Fibroblast of gingiva (primary cell): ENCODE measurements at regions not wholly inside any gene's neighbourhood (a gene's known extent, or its start where the extent isn't known, plus 50 kb on each side); places are given as distances from the start of the nearest gene placed in this dataset.

ENCODE experiments used
- DNase-seq: peaks from one replicate; pipeline ENCODE4 v3.0.0-alpha.2; 2011; ENCODE audit warnings: low read depth

- no peak for DNase-seq
Observed at GRCh38 chr17:79444198-79444597, 166.7 kb downstream of the RBFOX3 start.

DNA sequence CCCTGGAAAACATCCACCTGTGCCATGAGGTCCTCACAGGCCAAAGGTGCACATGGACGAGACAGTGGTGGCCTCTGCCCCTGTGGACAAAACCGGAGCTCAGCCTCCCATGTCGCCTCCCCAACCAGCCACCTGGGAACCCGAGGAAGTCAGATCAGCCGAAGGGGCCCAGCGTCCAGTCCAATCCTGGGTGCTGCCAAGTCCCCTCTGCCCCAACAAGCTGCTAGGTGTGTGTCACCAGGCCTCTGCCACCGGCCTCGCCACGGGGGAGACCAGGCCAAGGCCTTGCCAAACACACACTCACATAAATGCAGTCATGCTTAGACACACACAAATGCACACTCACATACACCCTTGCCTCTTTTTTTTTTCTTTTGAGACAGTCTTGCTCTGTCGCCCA, 167.8 kb downstream of the RBFOX3 start:
- no peak for DNase-seq

- no peak for DNase-seq
Observed at GRCh38 chr17:79441356-79442160, 169.3 kb downstream of the RBFOX3 start.

DNA sequence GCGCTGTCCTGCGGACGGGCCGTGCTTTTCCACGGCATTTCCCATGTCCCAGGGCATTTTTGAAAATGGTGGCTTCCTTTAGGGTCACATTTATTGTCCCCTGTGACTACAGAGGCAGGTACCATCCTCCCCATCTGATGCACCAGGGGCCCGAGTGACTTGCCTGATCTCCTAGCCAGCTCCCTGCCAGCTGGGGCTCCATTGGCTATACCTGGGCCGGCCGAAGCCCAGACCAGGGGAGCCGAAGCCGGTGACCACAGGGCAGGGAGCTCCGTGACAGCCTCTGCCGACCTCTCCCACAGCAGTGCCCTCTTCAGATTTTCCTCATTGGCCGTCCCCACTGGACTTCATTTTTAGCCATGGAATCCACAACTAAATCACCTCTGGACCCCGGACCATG, 170.6 kb downstream of the RBFOX3 start:
- no peak for DNase-seq

- DNase-seq, result no peak
Observed at GRCh38 chr17:79439493-79439892, 171.4 kb downstream of the RBFOX3 start.

GRCh38 chr17:79438546-79439334, 172.1 kb downstream of the RBFOX3 start:
- DNase-seq, result no peak

- no peak for DNase-seq
Observed at GRCh38 chr17:79438058-79438457, 172.8 kb downstream of the RBFOX3 start.

DNA sequence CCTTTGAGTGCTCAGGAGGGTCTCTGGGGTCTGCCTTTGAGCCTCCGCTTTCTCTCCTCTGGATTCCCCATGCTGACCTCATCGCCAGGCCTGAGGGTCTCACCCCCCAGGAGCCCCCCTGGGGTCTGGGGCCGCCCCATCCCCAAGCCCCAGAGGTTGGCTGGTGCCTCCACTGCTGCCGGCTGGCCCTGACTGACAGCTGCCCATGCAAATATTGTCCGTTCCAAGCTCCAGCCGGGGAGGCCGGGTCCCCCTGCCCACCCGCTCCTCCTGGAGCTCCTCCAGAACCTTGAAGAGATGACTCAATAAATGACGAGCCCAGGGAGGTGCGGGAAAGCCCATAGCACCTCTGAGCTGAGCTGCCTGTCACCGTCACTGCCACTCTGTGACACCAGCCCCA, 173.8 kb downstream of the RBFOX3 start:
- DNase-seq, result no peak

- DNase-seq, result no peak
Observed at GRCh38 chr17:79435962-79436361, 174.9 kb downstream of the RBFOX3 start.

DNA sequence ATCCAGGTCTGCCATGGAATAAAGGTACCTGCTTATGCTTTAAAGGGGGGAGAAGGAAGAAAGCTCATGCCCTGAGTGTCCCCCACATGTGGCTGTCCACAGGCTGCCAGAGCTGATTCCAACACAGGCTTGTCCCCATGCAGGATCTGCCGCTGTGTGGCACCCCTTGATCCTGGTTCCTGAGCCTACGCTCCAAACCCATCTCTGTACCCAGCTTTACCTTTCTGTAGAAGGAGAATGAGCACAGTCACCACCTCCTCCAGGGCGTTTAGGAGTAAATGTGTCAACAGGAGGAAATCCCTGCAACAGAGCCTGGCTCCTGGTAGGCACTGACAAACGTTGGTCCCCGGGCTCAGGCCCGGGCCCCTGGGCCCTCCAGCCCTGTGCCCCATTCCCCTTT, 175.6 kb downstream of the RBFOX3 start:
- DNase-seq, result no peak

GRCh38 chr17:79434215-79434614, 176.6 kb downstream of the RBFOX3 start:
- no peak for DNase-seq

DNA sequence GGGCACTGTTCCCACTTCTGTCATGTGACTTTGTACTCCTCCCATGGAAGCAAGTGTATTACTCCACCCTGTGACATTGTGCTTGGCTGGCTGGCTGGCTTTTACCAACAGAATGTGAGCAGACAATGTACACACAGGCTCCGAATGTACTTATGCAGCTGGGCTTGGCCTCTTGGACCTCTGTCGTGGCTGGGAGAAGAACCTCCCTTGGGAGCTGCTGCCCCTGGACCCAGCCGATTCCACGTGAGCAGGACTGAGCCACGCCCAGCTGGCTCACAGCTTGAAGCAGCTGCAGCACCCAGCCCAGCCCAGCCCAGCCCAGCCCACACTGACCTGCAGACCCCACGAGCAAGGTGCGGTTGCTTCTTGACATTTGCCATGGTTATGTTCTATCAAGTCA, 177.5 kb downstream of the RBFOX3 start:
- DNase-seq, result no peak

DNA sequence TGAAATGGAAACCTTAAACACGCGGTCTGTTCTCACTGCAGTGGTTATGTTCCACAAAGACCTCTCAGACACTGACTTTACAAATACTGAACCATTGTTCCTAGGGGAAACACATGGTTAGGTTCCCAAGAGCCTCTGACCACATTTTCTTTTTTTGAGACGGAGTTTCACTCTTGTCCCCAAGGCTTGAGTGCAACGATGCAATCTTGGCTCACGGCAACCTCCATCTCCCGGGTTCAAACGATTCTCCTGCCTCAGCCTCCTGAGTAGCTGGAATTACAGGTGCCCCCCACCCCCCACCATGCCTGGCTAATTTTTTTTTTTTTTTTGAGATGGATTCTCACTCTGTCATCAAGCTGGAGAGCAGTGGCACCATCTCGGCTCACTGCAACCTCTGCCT, 179.7 kb downstream of the RBFOX3 start:
- DNase-seq, result no peak

- DNase-seq, result no peak
Observed at GRCh38 chr17:79429864-79430494, 180.9 kb downstream of the RBFOX3 start.

GRCh38 chr17:79428988-79429387, 181.9 kb downstream of the RBFOX3 start:
- DNase-seq, result no peak

DNA sequence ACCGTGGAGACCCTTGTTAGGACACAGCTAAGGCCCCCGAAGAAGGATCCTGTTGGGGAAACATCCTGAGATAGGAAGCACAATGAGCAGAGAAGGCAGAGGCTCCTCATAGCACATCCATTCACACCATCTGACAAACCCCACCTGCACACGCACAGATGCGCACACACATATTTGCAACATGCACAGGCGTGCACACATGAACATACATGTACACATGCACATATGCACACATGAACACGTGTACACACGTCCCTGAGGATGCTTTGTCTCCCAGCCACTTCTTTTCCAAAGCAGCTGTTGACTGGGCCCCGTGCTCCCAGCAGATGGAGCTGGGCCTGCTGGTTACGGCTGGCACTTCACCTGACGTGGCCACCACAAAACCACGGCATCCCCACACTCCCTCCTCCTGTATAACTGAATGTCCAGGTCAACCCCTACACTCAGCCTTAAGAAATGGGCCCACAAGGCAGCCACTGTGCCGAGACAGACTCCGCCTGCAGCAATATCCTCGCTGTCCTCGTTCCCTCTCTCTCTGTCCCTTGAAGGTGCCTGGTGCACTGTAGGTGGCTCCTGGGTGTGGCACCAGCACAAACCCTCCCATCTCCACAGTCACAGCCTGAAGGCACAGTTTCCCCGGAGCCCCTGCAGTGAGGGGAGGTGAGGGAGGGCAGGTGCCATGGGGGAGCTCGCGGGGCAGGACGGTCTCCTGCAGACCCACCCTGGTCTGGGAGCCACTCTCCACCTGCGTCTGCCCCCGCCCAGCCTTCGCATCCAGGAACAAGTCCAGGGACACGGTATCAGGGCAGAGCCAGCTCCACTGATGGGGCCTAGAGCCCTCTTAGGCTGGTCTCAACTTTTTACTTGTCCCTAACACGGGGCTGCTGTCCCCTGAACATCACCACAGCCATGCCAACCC, 183.0 kb downstream of the RBFOX3 start:
- no peak for DNase-seq

DNA sequence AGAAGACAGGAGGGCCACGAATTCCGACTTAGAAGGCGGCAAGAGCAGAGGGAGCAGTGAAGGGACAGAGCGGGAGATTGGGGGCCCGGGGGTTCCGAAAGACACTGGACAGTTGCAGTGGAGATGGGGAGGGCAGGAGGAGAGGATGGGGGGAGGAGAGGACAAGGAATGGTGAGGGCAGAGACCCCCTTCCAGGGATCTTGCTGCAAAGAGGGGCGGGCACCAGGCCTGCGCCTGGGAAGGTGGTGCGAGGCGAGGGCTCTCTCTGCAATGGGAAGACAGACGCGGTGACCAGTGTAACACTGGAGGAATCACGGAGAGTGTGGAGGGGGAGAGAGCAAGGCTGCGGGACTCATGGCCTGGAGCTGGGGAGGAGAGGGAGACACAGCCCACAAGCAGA, 185.2 kb downstream of the RBFOX3 start:
- DNase-seq, result no peak

DNA sequence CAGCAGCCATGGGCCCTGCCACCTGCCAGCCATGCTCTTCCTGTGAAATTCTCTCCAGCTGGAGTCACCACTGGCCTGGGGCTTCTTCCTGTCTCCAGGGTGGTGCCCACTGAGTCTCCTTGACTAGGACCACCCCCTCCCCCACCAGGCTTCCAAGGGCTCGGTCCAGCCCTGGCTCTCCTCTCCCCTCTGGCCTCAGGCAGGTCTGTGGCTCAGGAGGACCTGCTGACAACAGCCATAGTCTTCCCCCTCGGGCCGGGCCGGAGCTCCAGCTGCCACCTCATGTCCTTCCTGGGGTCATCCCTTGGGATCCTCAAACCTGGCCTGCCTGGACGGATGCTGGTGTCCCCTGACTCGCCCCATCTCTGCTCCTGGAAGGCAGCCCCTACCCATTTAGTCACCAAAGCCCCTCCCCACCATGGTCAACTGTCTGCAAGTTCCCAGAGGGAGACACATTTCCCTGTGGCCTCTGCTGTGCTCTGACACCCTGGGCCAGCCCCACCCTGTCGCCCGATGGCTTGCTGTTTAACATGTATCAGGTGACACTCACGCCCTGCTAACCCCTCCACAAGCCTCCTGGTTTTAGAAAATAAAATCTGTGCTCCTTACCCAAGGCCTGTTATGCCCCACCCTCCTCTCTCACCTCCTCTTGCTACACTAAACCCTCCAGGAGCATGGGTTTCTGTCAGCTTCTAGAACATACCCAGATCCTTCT, 186.2 kb downstream of the RBFOX3 start:
- DNase-seq, result no peak

DNA sequence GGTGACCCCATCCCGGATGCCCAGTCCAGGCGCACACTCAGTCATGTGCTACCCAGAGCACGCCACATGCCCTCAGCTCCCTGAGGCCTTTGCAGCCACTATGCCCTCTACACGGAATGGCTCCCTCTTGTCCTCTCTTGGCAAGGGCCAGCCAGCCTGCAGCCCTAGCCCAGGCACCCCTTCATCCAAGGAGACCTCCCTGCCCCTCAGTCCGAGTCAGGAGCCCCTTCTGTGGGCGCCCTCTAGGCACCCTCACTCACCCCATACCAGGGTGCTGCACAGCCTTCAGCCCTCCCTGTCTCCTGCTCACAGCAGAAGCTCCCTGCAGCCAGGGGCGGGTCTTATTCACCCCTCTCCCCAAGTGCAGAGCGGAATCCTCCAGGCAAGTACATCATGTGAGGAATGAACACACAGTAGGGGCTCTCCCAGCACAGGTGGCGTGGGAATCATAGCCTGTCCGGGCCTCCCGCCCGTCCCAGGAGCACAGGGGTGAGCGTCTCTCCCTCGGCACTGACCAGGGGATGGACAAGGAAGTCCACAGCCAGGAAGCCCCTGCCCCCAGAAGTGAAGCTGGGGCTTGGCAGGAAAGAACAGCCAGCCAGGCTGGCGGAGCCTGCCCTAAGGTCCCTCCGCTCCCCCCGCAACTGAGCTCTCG, 186.9 kb downstream of the RBFOX3 start:
- DNase-seq, result no peak

DNA sequence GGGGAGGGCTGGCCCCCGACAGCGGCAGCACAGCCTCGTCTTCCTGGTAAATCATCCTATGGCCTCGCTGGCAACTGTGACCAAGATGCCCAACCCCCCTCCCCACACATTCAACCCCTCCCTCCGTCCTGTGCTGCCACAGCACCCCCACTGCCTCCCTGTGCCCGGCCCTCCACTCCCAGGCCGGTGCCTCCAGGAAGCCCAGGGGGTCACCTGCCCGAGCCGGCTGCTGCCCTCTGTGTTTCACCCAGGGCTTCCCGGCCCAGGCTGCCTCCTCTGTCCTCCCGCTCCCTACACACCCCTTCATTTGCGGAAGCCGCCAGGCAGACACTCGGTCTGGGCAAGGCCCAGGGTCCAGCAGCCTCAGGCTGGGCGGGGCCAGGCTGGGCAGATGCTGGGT, 188.6 kb downstream of the RBFOX3 start:
- no peak for DNase-seq
